B cell (primary cell): ENCODE measurements at regions not wholly inside any gene's neighbourhood (a gene's known extent, or its start where the extent isn't known, plus 50 kb on each side); places are given as distances from the start of the nearest gene placed in this dataset.

Experiments used
- CTCF ChIP-seq: fragments of 200-600 bp; IDR thresholded peaks from one replicate; pipeline ENCODE4 v1.8.0; 2022; ENCODE audit warnings: antibody characterized with exemption, mild to moderate bottlenecking
- EZH2 ChIP-seq: IDR thresholded peaks from 2 replicates; pipeline ENCODE4 v1.6.1; 2012; ENCODE audit warnings: borderline replicate concordance, low read depth, mild to moderate bottlenecking, moderate library complexity, low read length; ENCODE audit not compliant: insufficient read depth, poor library complexity, severe bottlenecking

DNA sequence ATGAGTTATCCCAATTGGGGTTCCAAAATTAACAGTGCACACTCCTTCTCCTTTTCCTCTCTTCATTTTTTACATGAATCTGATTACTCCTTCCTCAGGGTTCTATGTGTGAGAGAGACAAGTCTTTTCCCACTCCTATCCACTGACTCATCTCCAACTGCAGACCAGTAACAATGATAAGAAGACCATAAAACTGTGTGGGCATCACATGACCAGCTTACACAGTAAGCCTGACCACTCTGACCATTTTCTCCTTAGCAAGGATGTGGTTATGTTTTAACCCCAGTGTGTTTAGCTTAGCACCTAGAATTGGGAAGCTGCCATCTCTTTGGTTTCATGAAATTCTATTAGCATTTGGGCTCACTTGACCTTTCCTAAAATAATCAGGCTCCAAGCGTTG is 145.0 kb upstream of the CALCR start:
- TF ChIP-seq CTCF (no peak), EZH2 (no peak)
